ENCODE measurements at regions not wholly inside any gene's neighbourhood (a gene's known extent, or its start where the extent isn't known, plus 50 kb on each side); places are given as distances from the start of the nearest gene placed in this dataset. TPM values are rescaled to one million over a fixed set of nuclear protein-coding genes. Genes with fewer than 3 reads are reported as not detected.

DNA sequence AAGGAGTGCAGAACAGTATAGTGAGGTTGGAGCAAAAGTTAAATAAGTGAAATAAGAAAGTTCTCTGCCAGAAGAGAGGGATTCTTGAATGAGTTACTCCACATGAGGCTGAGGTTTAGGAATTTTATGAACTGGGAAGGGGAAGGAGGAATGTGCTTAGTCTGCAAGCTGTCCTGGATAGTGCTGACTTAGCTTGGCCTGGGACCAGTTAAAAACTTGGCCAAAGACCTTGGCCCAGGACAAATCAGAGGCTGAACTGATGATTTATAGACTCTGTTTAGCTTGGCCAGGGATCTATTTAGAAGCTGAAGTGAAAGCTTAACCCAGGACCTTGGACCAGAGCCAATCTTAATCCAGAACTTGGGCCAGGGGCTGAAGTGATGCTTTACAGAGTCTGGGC lies 244.4 kb upstream of the RBMY1B start:
- DNase-seq (ENCODE audit: low read depth), result no peak

DNA sequence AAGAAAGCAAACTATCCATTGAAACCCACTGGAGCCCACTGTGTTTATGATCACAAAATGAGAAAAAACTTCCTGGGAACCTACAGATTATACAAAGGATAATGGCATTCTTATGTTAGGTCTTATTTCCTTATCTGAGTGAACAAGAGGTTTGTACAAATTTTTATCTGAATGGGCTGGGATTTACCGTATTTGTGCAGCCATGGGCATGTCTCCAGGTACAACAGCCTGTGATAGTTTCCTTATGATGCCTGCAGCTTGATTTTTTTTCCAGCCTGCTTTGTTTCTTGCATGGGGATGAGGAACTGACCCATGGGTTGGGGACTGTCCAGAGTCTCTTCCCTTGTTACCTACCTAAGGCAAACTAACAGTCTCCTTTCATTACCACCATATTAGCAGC lies 244.0 kb upstream of the RBMY1B start:
- DNase-seq (ENCODE audit: low read depth), result no peak

DNA sequence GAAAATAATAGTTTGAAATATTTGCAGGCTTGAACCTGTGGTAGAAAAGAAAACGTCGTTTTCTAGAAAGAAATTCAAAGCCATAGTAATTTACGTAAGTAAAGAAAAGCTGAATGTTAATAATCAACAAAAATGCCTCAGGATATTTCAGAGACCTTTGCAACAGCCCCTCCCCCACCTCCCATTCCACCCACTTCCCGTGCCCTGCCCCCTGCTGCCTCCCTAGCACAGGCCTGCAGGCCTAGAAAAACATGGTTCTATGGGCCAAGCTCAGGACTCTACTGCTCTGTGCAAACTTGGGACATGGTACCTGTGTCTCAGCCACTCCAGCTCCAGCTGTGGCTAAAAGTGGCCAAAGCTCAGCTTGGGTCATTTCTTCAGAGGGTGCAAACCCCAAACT lies 223.4 kb upstream of the RBMY1B start:
- no peak for DNase-seq (ENCODE audit: low read depth)

GRCh38 chrY:21288908-21289307 lies 222.2 kb upstream of the RBMY1B start:
- DNase-seq (ENCODE audit: low read depth), result no peak

- no peak for DNase-seq (ENCODE audit: low read depth)
Observed at GRCh38 chrY:21295206-21295605, 215.9 kb upstream of the RBMY1B start.

DNA sequence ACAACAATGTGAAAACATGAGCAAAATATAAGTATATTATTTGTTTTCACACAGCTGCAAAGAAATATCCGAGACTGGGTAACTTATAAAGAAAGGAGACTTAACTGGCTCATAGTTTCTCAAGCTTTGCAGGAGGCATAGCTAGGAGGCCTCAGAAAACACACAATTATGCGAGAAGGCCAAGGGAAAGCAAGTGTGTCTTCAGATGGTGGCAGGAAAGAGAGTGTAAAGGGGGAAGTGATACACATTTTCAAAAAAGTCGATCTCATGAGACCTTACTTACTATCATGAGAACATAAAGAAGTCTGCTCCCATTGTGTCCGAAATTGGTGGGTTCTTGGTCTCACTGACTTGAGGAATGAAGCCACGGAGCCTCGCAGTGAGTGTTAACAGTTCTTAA lies 208.9 kb upstream of the RBMY1B start:
- DNase-seq (ENCODE audit: low read depth), result no peak

GRCh38 chrY:21315366-21315765 lies 195.8 kb upstream of the RBMY1B start:
- DNase-seq (ENCODE audit: low read depth), result no peak

Small RNA genes lying in the stretch of these regions (small RNA-seq; reads per million reads assigned to genes)
- not detected for gene TMEM167AP1
